ENCODE measurements at regions not wholly inside any gene's neighbourhood (a gene's known extent, or its start where the extent isn't known, plus 50 kb on each side); places are given as distances from the start of the nearest gene placed in this dataset.

DNA sequence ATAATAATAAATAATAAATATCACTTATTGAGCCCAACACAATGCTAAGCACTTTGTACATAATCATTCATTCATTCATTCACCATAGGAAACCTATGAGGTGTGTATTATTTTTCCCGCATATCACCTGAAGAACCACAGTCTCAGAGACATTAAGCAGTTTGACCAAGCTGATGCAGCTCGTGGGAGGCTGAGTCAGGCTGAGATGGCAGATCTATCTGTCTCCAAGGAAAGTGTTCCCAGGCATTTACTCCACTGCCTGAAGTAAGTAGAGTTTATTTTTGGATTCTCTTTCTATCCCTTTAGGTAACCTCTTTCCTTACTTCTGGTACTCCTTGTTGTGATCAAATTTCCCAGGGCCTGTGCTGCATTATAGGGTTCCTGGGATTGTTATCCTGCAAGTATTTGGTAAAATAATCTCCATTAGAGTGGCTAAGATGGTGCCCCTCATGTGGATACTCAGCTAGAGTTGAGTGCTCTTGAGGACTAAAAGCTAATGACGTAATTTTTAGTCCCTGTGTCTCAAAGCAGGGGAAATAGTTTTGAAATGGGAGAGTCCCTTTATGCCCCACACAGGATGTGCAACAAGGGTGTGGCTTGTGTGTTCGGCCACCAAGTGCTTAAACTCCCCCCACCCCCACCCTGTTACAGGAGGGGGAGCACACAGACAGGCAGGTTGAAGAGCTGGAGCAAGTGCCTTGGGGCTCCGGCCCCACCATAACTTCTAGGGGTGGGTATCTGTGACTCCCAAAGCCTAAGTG, 467.0 kb downstream of the STIM2 start:
- TF ChIP-seq, protein P1, sequence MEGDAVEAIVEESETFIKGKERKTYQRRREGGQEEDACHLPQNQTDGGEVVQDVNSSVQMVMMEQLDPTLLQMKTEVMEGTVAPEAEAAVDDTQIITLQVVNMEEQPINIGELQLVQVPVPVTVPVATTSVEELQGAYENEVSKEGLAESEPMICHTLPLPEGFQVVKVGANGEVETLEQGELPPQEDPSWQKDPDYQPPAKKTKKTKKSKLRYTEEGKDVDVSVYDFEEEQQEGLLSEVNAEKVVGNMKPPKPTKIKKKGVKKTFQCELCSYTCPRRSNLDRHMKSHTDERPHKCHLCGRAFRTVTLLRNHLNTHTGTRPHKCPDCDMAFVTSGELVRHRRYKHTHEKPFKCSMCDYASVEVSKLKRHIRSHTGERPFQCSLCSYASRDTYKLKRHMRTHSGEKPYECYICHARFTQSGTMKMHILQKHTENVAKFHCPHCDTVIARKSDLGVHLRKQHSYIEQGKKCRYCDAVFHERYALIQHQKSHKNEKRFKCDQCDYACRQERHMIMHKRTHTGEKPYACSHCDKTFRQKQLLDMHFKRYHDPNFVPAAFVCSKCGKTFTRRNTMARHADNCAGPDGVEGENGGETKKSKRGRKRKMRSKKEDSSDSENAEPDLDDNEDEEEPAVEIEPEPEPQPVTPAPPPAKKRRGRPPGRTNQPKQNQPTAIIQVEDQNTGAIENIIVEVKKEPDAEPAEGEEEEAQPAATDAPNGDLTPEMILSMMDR (IDR thresholded peaks at IDR 0.05) = no peak
- no peak for TF ChIP-seq POLR2AphosphoS5 (IDR thresholded peaks at IDR 0.05; ENCODE audit: low read depth, low read length)
- no peak for TF ChIP-seq SIN3A (IDR thresholded peaks at IDR 0.05; ENCODE audit: borderline replicate concordance, insufficient read depth, low read depth, low read length)
- TF ChIP-seq TCF7L2 (IDR thresholded peaks at IDR 0.05; ENCODE audit: low read depth, low read length) = no peak
- TF ChIP-seq, protein P2, sequence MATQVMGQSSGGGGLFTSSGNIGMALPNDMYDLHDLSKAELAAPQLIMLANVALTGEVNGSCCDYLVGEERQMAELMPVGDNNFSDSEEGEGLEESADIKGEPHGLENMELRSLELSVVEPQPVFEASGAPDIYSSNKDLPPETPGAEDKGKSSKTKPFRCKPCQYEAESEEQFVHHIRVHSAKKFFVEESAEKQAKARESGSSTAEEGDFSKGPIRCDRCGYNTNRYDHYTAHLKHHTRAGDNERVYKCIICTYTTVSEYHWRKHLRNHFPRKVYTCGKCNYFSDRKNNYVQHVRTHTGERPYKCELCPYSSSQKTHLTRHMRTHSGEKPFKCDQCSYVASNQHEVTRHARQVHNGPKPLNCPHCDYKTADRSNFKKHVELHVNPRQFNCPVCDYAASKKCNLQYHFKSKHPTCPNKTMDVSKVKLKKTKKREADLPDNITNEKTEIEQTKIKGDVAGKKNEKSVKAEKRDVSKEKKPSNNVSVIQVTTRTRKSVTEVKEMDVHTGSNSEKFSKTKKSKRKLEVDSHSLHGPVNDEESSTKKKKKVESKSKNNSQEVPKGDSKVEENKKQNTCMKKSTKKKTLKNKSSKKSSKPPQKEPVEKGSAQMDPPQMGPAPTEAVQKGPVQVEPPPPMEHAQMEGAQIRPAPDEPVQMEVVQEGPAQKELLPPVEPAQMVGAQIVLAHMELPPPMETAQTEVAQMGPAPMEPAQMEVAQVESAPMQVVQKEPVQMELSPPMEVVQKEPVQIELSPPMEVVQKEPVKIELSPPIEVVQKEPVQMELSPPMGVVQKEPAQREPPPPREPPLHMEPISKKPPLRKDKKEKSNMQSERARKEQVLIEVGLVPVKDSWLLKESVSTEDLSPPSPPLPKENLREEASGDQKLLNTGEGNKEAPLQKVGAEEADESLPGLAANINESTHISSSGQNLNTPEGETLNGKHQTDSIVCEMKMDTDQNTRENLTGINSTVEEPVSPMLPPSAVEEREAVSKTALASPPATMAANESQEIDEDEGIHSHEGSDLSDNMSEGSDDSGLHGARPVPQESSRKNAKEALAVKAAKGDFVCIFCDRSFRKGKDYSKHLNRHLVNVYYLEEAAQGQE (IDR thresholded peaks at IDR 0.05; ENCODE audit: insufficient read depth in 1 of 2, low read depth in 2 of 2, low read length in 1 of 2) = no peak

Measured in Panc1 (cell line).